ENCODE measurements at regions not wholly inside any gene's neighbourhood (a gene's known extent, or its start where the extent isn't known, plus 50 kb on each side); places are given as distances from the start of the nearest gene placed in this dataset.

DNA sequence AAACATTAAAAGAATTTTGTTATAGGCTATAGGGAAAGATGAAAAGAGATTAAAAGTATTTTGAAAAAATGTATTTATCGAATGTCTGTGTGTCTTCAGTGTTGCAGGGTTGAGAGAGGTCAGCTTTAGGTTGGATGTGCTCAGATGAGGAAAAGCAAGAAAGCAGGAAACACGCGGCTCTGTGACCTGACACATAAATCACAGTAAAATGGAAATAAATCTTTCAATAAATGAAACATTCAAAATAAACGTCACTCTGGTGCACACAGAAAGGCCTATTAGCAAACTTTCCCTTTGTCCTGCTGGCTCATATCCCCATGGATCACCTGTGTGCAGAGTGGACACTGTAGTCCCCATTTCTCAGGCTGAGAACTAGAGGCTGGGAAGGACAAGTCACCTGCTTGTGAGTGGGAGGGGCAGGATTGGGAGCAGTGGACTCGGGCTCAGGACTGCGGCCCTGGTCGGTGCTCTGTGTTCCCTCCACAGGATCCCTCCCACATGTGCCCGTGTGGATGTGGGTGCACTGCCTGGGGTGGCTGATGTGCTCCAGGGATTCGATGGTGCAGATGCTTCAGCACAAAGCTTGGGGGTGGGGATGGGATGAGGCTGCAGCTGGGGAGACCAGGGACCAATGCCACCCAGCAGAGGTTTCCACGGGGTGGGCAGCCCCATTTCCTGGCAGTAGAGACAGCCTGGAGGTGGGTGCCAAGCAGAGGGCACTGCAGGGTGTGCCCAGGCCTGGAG lies 96.0 kb upstream of the IGLL5 start:
- TF ChIP-seq POLR2A (IDR thresholded peaks at IDR 0.05): no peak
- no peak for TF ChIP-seq CTCF (IDR thresholded peaks at IDR 0.05)

Measured in sigmoid colon (tissue), 3 donors.